GM23338 (cell line): ENCODE measurements at regions not wholly inside any gene's neighbourhood (a gene's known extent, or its start where the extent isn't known, plus 50 kb on each side); places are given as distances from the start of the nearest gene placed in this dataset.

Experiments used
- ATAC-seq: fragments of 200-7000 bp; cut with Tn5 transposase; 3 replicates; pipeline ENCODE4 v1.9.1; 2020
- DNase-seq: peaks from one replicate; pipeline ENCODE4 v3.0.0-alpha.2; 2015; ENCODE audit warnings: low spot score
- H2AFZ ChIP-seq: fragments of 200-600 bp; sonication (generic); 2 replicates; pipeline ENCODE4 v1.8.0; 2016; ENCODE audit warnings: antibody characterized with exemption, mild to moderate bottlenecking, moderate library complexity
- H3F3A ChIP-seq: fragments of 200-600 bp; sonication (generic); replicated peaks from 2 replicates; pipeline ENCODE4 v1.8.0; 2017; ENCODE audit warnings: antibody characterized with exemption, mixed run types, low read depth
- H3K27ac ChIP-seq: fragments of 200-600 bp; sonication (generic); 2 replicates; pipeline ENCODE4 v1.6.1; 2016; ENCODE audit warnings: low read depth
- H3K27me3 ChIP-seq: fragments of 200-600 bp; sonication (generic); 2 replicates; pipeline ENCODE4 v1.8.0; 2016; ENCODE audit warnings: mild to moderate bottlenecking, mixed run types, moderate library complexity; ENCODE audit not compliant: insufficient read depth
- H3K36me3 ChIP-seq: fragments of 200-600 bp; sonication (generic); 2 replicates; pipeline ENCODE4 v1.8.0; 2016; ENCODE audit warnings: mild to moderate bottlenecking; ENCODE audit not compliant: insufficient read depth
- H3K4me1 ChIP-seq: fragments of 200-600 bp; sonication (generic); 2 replicates; pipeline ENCODE4 v1.8.0; 2016; ENCODE audit warnings: mild to moderate bottlenecking, moderate library complexity; ENCODE audit not compliant: insufficient read depth
- H3K4me2 ChIP-seq: fragments of 200-600 bp; sonication (generic); 2 replicates; pipeline ENCODE4 v1.7.1; 2017; ENCODE audit warnings: mixed run types
- H3K4me3 ChIP-seq: fragments of 200-600 bp; sonication (generic); 2 replicates; pipeline ENCODE4 v1.6.1; 2016; ENCODE audit warnings: mixed run types
- H3K79me2 ChIP-seq: fragments of 200-600 bp; sonication (generic); replicated peaks from 2 replicates; pipeline ENCODE4 v1.8.0; 2017; ENCODE audit warnings: mild to moderate bottlenecking; ENCODE audit not compliant: insufficient read depth
- H3K9me2 ChIP-seq: fragments of 200-600 bp; sonication (generic); 2 replicates; pipeline ENCODE4 v1.8.0; 2017; ENCODE audit not compliant: insufficient read depth
- H4K20me1 ChIP-seq: fragments of 200-600 bp; sonication (generic); replicated peaks from 2 replicates; pipeline ENCODE4 v1.8.0; 2017; ENCODE audit warnings: mild to moderate bottlenecking; ENCODE audit not compliant: insufficient read depth
- H3K27ac Mint-ChIP-seq: 2 replicates; pipeline ENCODE4 v1.8.0; 2020; ENCODE audit warnings: inconsistent platforms, mild to moderate bottlenecking, moderate library complexity, mixed read lengths
- H3K27me3 Mint-ChIP-seq: 3 replicates; pipeline ENCODE4 v1.8.0; 2022; ENCODE audit warnings: low read depth, mild to moderate bottlenecking, moderate library complexity, mixed read lengths, inconsistent platforms; ENCODE audit not compliant: insufficient read depth, poor library complexity
- H3K36me3 Mint-ChIP-seq: 3 replicates; pipeline ENCODE4 v1.8.0; 2021; ENCODE audit warnings: low read depth, mild to moderate bottlenecking, inconsistent platforms, moderate library complexity, mixed read lengths
- H3K4me1 Mint-ChIP-seq: 3 replicates; pipeline ENCODE4 v1.8.0; 2020; ENCODE audit warnings: mild to moderate bottlenecking, inconsistent platforms, mixed read lengths
- H3K4me3 Mint-ChIP-seq: 3 replicates; pipeline ENCODE4 v1.8.0; 2021; ENCODE audit warnings: moderate library complexity, mild to moderate bottlenecking, inconsistent platforms, mixed read lengths
- H3K9me3 Mint-ChIP-seq: 3 replicates; pipeline ENCODE4 v1.8.0; 2020; ENCODE audit warnings: moderate library complexity, mild to moderate bottlenecking, inconsistent platforms, mixed read lengths
- CREB1 ChIP-seq: fragments of 250-450 bp; sonication (Bioruptor Pico); IDR thresholded peaks from 2 replicates; pipeline ENCODE4 v1.5.0; 2020; ENCODE audit warnings: low read depth, mild to moderate bottlenecking, moderate library complexity
- CTCF ChIP-seq, 2 experiments: fragments of 200-600 bp in 1 of 2; sonication (generic) in 1 of 2; conservative IDR thresholded peaks; 2 replicates each; pipeline versions ENCODE4 v1.5.1 to v1.6.1; 2016 to 2017; ENCODE audit warnings: antibody characterized with exemption in 2 of 2, low read depth in 2 of 2, mild to moderate bottlenecking in 2 of 2, moderate library complexity in 1 of 2
- JUNB ChIP-seq: IDR thresholded peaks from one replicate; pipeline ENCODE4 v1.6.1; 2016; ENCODE audit warnings: antibody characterized with exemption; ENCODE audit not compliant: unreplicated experiment
- NANOG ChIP-seq: IDR thresholded peaks from 2 replicates; pipeline ENCODE4 v1.6.1; 2016; ENCODE audit warnings: antibody characterized with exemption, borderline replicate concordance
- STAT1 ChIP-seq: IDR thresholded peaks from one replicate; pipeline ENCODE4 v1.6.1; 2016; ENCODE audit warnings: antibody characterized with exemption; ENCODE audit not compliant: unreplicated experiment
- ZNF114 ChIP-seq: fragments of 250-450 bp; sonication (Bioruptor Pico); IDR thresholded peaks from 2 replicates; pipeline ENCODE4 v1.5.0; 2020; ENCODE audit warnings: mild to moderate bottlenecking, moderate library complexity
- ZNF331 ChIP-seq: fragments of 250-450 bp; sonication (Bioruptor Pico); IDR thresholded peaks from 2 replicates; pipeline ENCODE4 v1.5.0; 2020; ENCODE audit warnings: low read depth, mild to moderate bottlenecking, moderate library complexity
- ZNF462 ChIP-seq: fragments of 250-450 bp; sonication (Bioruptor Pico); IDR thresholded peaks from 2 replicates; pipeline ENCODE4 v1.5.0; 2020; ENCODE audit warnings: mild to moderate bottlenecking, moderate library complexity
- TF ChIP-seq, protein P1 (sequence below): IDR thresholded peaks from one replicate; pipeline ENCODE4 v1.6.1; 2018; ENCODE audit warnings: antibody characterized with exemption; ENCODE audit not compliant: unreplicated experiment

- Histone ChIP-seq H3K79me2 (no peaks in the 10 kb centered on the region), H3K36me3 (no peaks in the 10 kb centered on the region), H2AFZ (no peak overlapping the region), H4K20me1 (no peaks in the 10 kb centered on the region), H3K4me3 (no peak overlapping the region), H3K27ac (no peak overlapping the region), H3K9me2 (no peaks in the 10 kb centered on the region), H3K4me1 (0 out of 2 replicates have a peak, but pooled peaks cover 2% of the 10 kb centered on the region), H3F3A (no peaks in the 10 kb centered on the region), H3K27me3 (no peaks in the 10 kb centered on the region), H3K4me2 (no peak overlapping the region)
- Mint-ChIP-seq H3K9me3 (no peaks in the 10 kb centered on the region), H3K4me3 (no peak overlapping the region), H3K4me1 (peaks cover 8% of the 10 kb centered on the region), H3K27me3 (no peaks in the 10 kb centered on the region), H3K27ac (no peak overlapping the region), H3K36me3 (no peaks in the 10 kb centered on the region)
- TF ChIP-seq JUNB (no peak), ZNF462 (CRISPR knock-in tag) (no peak), STAT1 (no peak), NANOG (no peak), CREB1 (no peak), ZNF114 (no peak), CTCF (conservative IDR thresholded peaks at IDR 0.05; ENCODE audit: low read depth in 2 of 2) (no peak), ZNF331 (CRISPR knock-in tag) (no peak)
- TF ChIP-seq, protein P1, sequence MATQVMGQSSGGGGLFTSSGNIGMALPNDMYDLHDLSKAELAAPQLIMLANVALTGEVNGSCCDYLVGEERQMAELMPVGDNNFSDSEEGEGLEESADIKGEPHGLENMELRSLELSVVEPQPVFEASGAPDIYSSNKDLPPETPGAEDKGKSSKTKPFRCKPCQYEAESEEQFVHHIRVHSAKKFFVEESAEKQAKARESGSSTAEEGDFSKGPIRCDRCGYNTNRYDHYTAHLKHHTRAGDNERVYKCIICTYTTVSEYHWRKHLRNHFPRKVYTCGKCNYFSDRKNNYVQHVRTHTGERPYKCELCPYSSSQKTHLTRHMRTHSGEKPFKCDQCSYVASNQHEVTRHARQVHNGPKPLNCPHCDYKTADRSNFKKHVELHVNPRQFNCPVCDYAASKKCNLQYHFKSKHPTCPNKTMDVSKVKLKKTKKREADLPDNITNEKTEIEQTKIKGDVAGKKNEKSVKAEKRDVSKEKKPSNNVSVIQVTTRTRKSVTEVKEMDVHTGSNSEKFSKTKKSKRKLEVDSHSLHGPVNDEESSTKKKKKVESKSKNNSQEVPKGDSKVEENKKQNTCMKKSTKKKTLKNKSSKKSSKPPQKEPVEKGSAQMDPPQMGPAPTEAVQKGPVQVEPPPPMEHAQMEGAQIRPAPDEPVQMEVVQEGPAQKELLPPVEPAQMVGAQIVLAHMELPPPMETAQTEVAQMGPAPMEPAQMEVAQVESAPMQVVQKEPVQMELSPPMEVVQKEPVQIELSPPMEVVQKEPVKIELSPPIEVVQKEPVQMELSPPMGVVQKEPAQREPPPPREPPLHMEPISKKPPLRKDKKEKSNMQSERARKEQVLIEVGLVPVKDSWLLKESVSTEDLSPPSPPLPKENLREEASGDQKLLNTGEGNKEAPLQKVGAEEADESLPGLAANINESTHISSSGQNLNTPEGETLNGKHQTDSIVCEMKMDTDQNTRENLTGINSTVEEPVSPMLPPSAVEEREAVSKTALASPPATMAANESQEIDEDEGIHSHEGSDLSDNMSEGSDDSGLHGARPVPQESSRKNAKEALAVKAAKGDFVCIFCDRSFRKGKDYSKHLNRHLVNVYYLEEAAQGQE: no peak
- no peak for ATAC-seq
- no peak for DNase-seq
These were observed 587.1 kb upstream of the ZNF717 start for GRCh38 chr3:76372497-76372896.
